H1 (cell line): ENCODE measurements at regions not wholly inside any gene's neighbourhood (a gene's known extent, or its start where the extent isn't known, plus 50 kb on each side); places are given as distances from the start of the nearest gene placed in this dataset.

Experiments used
- CTCF ChIA-PET: fragments of 300-600 bp; sonication (Branson Sonifier 250); formaldehyde crosslinking; loops from one replicate; lab custom pipeline; 2021; ENCODE audit not compliant: partially characterized antibody; lab: Charles Lee
- POLR2A ChIA-PET: fragments of 300-600 bp; sonication (Branson Sonifier 250); formaldehyde crosslinking; loops from one replicate; lab custom pipeline; 2021; ENCODE audit warnings: inconsistent platforms; ENCODE audit not compliant: partially characterized antibody; lab: Charles Lee
- DNase-seq, 2 experiments: peaks; one replicate each; pipeline versions ENCODE4 v3.0.0 to v3.0.0-alpha.2; 2010 to 2022; ENCODE audit warnings: low spot score in 2 of 2, low read depth in 1 of 2, mixed read lengths in 1 of 2
- FAIRE-seq: peaks from 2 replicates; lab custom pipeline; 2011; peaks lifted over from hg19 to GRCh38; lab: Jason Lieb, UNC
- H2AFZ ChIP-seq: 2 replicates; pipeline ENCODE4 v1.8.1; 2012; ENCODE audit warnings: low read length, inconsistent platforms
- H2AK5ac ChIP-seq: 2 replicates; pipeline ENCODE4 v1.6.1; 2013; ENCODE audit warnings: low read depth, low read length
- H2BK120ac ChIP-seq: replicated peaks from 2 replicates; pipeline ENCODE3; 2013; ENCODE audit warnings: low read depth, low read length, inconsistent platforms
- H2BK12ac ChIP-seq: 2 replicates; pipeline ENCODE4 v1.6.1; 2013; ENCODE audit warnings: low read depth, low read length
- H2BK15ac ChIP-seq: 2 replicates; pipeline ENCODE4 v1.6.1; 2013; ENCODE audit warnings: low read length
- H2BK20ac ChIP-seq: 2 replicates; pipeline ENCODE4 v1.6.1; 2013; ENCODE audit warnings: low read length
- H2BK5ac ChIP-seq: 2 replicates; pipeline ENCODE4 v1.6.1; 2013; ENCODE audit warnings: low read depth, low read length
- H3K14ac ChIP-seq: 2 replicates; pipeline ENCODE4 v1.6.1; 2013; ENCODE audit warnings: inconsistent platforms; ENCODE audit not compliant: insufficient read length
- H3K18ac ChIP-seq: 2 replicates; pipeline ENCODE4 v1.6.1; 2013; ENCODE audit warnings: low read length; ENCODE audit errors: extremely low read depth
- H3K23ac ChIP-seq: 2 replicates; pipeline ENCODE4 v1.6.1; 2013; ENCODE audit warnings: inconsistent platforms; ENCODE audit not compliant: insufficient read length
- H3K23me2 ChIP-seq: 2 replicates; pipeline ENCODE4 v1.6.1; 2013; ENCODE audit warnings: low read depth, low read length
- H3K27ac ChIP-seq: 2 replicates; pipeline ENCODE4 v1.6.1; 2011; ENCODE audit warnings: low read depth, low read length, inconsistent platforms
- H3K27me3 ChIP-seq, 4 experiments: replicated peaks in 1 of 4; 1 replicate in 1 of 4; 2 replicates in 3 of 4; pipeline versions ENCODE4 v1.6.1 to v1.8.1; 2011 to 2013; ENCODE audit warnings: low read length in 3 of 4, mild to moderate bottlenecking in 3 of 4, inconsistent platforms in 2 of 4, mixed read lengths in 2 of 4, moderate library complexity in 1 of 4; ENCODE audit not compliant: control insufficient read depth in 3 of 4, insufficient read depth in 3 of 4; ENCODE audit errors: extremely low read depth in 1 of 4
- H3K36me3 ChIP-seq, 4 experiments: 2 replicates each; pipeline versions ENCODE4 v1.6.1 to v1.8.1; 2011 to 2013; ENCODE audit warnings: mild to moderate bottlenecking in 4 of 4, low read length in 3 of 4, moderate library complexity in 2 of 4, control low read depth in 1 of 4, inconsistent platforms in 1 of 4; ENCODE audit not compliant: insufficient read depth in 4 of 4, control insufficient read depth in 2 of 4
- H3K4ac ChIP-seq: replicated peaks from 2 replicates; pipeline ENCODE3; 2013; ENCODE audit warnings: low read length, low read depth, mixed read lengths, inconsistent platforms; ENCODE audit not compliant: insufficient read length
- H3K4me1 ChIP-seq, 4 experiments: replicated peaks in 1 of 4; 1 replicate in 1 of 4; 2 replicates in 3 of 4; pipeline versions ENCODE4 v1.6.1 to v1.8.1; 2011 to 2013; ENCODE audit warnings: low read length in 3 of 4, inconsistent platforms in 2 of 4, mixed read lengths in 1 of 4; ENCODE audit not compliant: insufficient read depth in 4 of 4, control insufficient read depth in 3 of 4
- H3K4me2 ChIP-seq, 2 experiments: 2 replicates each; pipeline versions ENCODE4 v1.6.1 to v1.8.1; 2011 to 2013; ENCODE audit warnings: low read depth in 2 of 2, low read length in 2 of 2, control low read depth in 1 of 2, inconsistent platforms in 1 of 2, mild to moderate bottlenecking in 1 of 2; ENCODE audit not compliant: insufficient read depth in 1 of 2
- H3K4me3 ChIP-seq, 4 experiments: fragments of 200-600, 300-600 bp in 1 of 4; sonication (generic), shearing (Covaris generic), sonication (Bioruptor Twin) in 1 of 4; 2 replicates each; pipeline versions ENCODE4 v1.5.1 to v1.8.1; 2011 to 2016; ENCODE audit warnings: low read length in 4 of 4, low read depth in 3 of 4, control low read depth in 2 of 4, inconsistent platforms in 2 of 4, mild to moderate bottlenecking in 2 of 4, mixed read lengths in 1 of 4, moderate library complexity in 1 of 4; ENCODE audit not compliant: insufficient read depth in 2 of 4; ENCODE audit errors: extremely low read depth in 1 of 4
- H3K56ac ChIP-seq: replicated peaks from 2 replicates; pipeline ENCODE3; 2013; ENCODE audit warnings: low read depth, mild to moderate bottlenecking, mixed read lengths, low read length, inconsistent platforms; ENCODE audit not compliant: insufficient read length
- H3K79me1 ChIP-seq: 2 replicates; pipeline ENCODE4 v1.6.1; 2013; ENCODE audit warnings: low read depth, low read length, control low read depth
- H3K79me2 ChIP-seq, 2 experiments: 2 replicates each; pipeline versions ENCODE4 v1.6.1 to v1.8.1; 2012 to 2013; ENCODE audit warnings: low read length in 2 of 2, mild to moderate bottlenecking in 2 of 2, inconsistent platforms in 1 of 2; ENCODE audit not compliant: insufficient read depth in 2 of 2, control insufficient read depth in 1 of 2
- H3K9ac ChIP-seq, 4 experiments: replicated peaks in 1 of 4; 1 replicate in 1 of 4; 2 replicates in 3 of 4; pipeline versions ENCODE4 v1.6.1 to v1.8.1; 2011 to 2013; ENCODE audit warnings: low read depth in 3 of 4, low read length in 3 of 4, control low read depth in 2 of 4, mild to moderate bottlenecking in 2 of 4, moderate library complexity in 2 of 4, inconsistent platforms in 1 of 4; ENCODE audit errors: extremely low read depth in 1 of 4
- H3K9me3 ChIP-seq, 2 experiments: 2 replicates each; pipeline versions ENCODE4 v1.6.1 to v1.8.1; 2012 to 2013; ENCODE audit warnings: mild to moderate bottlenecking in 2 of 2, moderate library complexity in 2 of 2, control low read depth in 1 of 2, inconsistent platforms in 1 of 2, low read depth in 1 of 2, low read length in 1 of 2, mixed read lengths in 1 of 2; ENCODE audit not compliant: insufficient read depth in 2 of 2
- H4K20me1 ChIP-seq, 2 experiments: replicated peaks in 1 of 2; 2 replicates each; pipeline versions ENCODE3 to v1.8.1; 2011 to 2013; ENCODE audit warnings: inconsistent platforms in 2 of 2, low read length in 2 of 2, mild to moderate bottlenecking in 1 of 2; ENCODE audit not compliant: insufficient read depth in 2 of 2, control insufficient read depth in 1 of 2
- H4K5ac ChIP-seq: 2 replicates; pipeline ENCODE4 v1.6.1; 2013; ENCODE audit warnings: low read length, low read depth, mixed read lengths, inconsistent platforms; ENCODE audit not compliant: insufficient read length
- H4K8ac ChIP-seq: 2 replicates; pipeline ENCODE4 v1.8.0; 2013; ENCODE audit warnings: mild to moderate bottlenecking, moderate library complexity, low read length, inconsistent platforms; ENCODE audit not compliant: insufficient read depth; ENCODE audit errors: extremely low read depth
- H4K91ac ChIP-seq: replicated peaks from 2 replicates; pipeline ENCODE3; 2013; ENCODE audit warnings: low read length, mixed read lengths, inconsistent platforms; ENCODE audit not compliant: insufficient read length
- ATF2 ChIP-seq: IDR thresholded peaks from 2 replicates; pipeline ENCODE4 v1.6.1; 2012; ENCODE audit warnings: low read length, inconsistent platforms
- BACH1 ChIP-seq: IDR thresholded peaks from 2 replicates; pipeline ENCODE4 v1.6.1; 2012; ENCODE audit warnings: low read length, improper control_type of control experiment
- CBX5 ChIP-seq: fragments of 300-800, 300-1000 bp; sonication (generic); IDR thresholded peaks from 2 replicates; pipeline ENCODE4 v1.7.1; 2016; ENCODE audit warnings: antibody characterized with exemption, low read length, low read depth
- CBX8 ChIP-seq: fragments of 300-800, 300-1000 bp; sonication (generic); IDR thresholded peaks from 2 replicates; pipeline ENCODE4 v1.7.1; 2016; ENCODE audit warnings: low read depth, low read length, borderline replicate concordance
- KDM1A ChIP-seq: fragments of 200-600, 300-600 bp; sonication (generic); IDR thresholded peaks from 2 replicates; pipeline ENCODE4 v1.7.1; 2016; ENCODE audit warnings: mild to moderate bottlenecking, low read length, borderline replicate concordance
- KDM4A ChIP-seq: IDR thresholded peaks from one replicate; pipeline ENCODE4 v1.7.1; 2012; ENCODE audit warnings: low read depth, mild to moderate bottlenecking, moderate library complexity, low read length, inconsistent platforms; ENCODE audit not compliant: severe bottlenecking
- RAD21 ChIP-seq, 2 experiments: IDR thresholded peaks in 1 of 2; conservative IDR thresholded peaks in 1 of 2; 2 replicates each; pipeline ENCODE4 v1.6.1; 2011; ENCODE audit warnings: low read depth in 2 of 2, low read length in 2 of 2, improper control_type of control experiment in 1 of 2, inconsistent platforms in 1 of 2, mild to moderate bottlenecking in 1 of 2, moderate library complexity in 1 of 2
- RBBP5 ChIP-seq: IDR thresholded peaks from 2 replicates; pipeline ENCODE4 v1.7.1; 2012; ENCODE audit warnings: low read depth, mild to moderate bottlenecking, inconsistent platforms, low read length, moderate library complexity, borderline replicate concordance
- RFX5 ChIP-seq: IDR thresholded peaks from 2 replicates; pipeline ENCODE4 v1.6.1; 2011; ENCODE audit warnings: low read depth, low read length, improper control_type of control experiment, borderline replicate concordance
- RXRA ChIP-seq: IDR thresholded peaks from 2 replicates; pipeline ENCODE4 v1.6.1; 2011; ENCODE audit warnings: low read depth, mild to moderate bottlenecking, low read length, moderate library complexity; ENCODE audit not compliant: insufficient read depth
- SP1 ChIP-seq: IDR thresholded peaks from 2 replicates; pipeline ENCODE4 v1.6.1; 2011; ENCODE audit warnings: low read depth, low read length
- SP2 ChIP-seq: IDR thresholded peaks from 2 replicates; pipeline ENCODE4 v1.6.1; 2012; ENCODE audit warnings: mild to moderate bottlenecking, low read length, inconsistent platforms
- SRF ChIP-seq: IDR thresholded peaks from 2 replicates; pipeline ENCODE4 v1.6.1; 2011; ENCODE audit warnings: mild to moderate bottlenecking, low read depth, low read length, moderate library complexity
- TAF1 ChIP-seq: IDR thresholded peaks from 2 replicates; pipeline ENCODE4 v1.6.1; 2011; ENCODE audit warnings: mild to moderate bottlenecking, low read depth, low read length
- WGBS, 2 experiments: shearing (Covaris generic) in 1 of 2; methylation state at CpG; one replicate each; pipeline versions ENCODE4 v1.1.6 to v1.1.7; 2013 to 2015; ENCODE audit warnings: low lambda C conversion rate in 2 of 2, mixed read lengths in 2 of 2, inconsistent platforms in 1 of 2, low coverage in 1 of 2, missing lambda C conversion rate in 1 of 2; ENCODE audit not compliant: insufficient replicate concordance in 2 of 2, insufficient coverage in 1 of 2, insufficient read length in 1 of 2; ENCODE audit errors: extremely low coverage in 1 of 2, missing lambda C conversion rate in 1 of 2; 5-methylcytosine and 5-hydroxymethylcytosine counted together

GRCh38 chr4:158071931-158072330 is 100.9 kb downstream of the GASK1B start:
- H4K91ac ChIP-seq = no peak overlapping the region
- H3K14ac ChIP-seq = no peak overlapping the region
- no peak overlapping the region for H3K9ac ChIP-seq
- no peak overlapping the region for H3K23ac ChIP-seq
- H4K5ac ChIP-seq = no peak overlapping the region
- H2BK12ac ChIP-seq = no peak overlapping the region
- no peaks in the 10 kb centered on the region for H3K36me3 ChIP-seq
- ChIA-PET CTCF (interaction anchor here (0.6 kb wide), 1 partner anchor 1087 kb away, joined by 3 read pairs; no protein-coding TSS in a partner anchor), POLR2A (no interaction called here)
- no peak overlapping the region for H3K18ac ChIP-seq
- H2BK20ac ChIP-seq = no peak overlapping the region
- H3K9me3 ChIP-seq = no peaks in the 10 kb centered on the region
- H2BK120ac ChIP-seq = no peak overlapping the region
- FAIRE-seq = no peak
- H2BK5ac ChIP-seq = no peak overlapping the region
- H3K79me1 ChIP-seq = no peaks in the 10 kb centered on the region
- H2AFZ ChIP-seq = no peak overlapping the region
- no peaks in the 10 kb centered on the region for H3K23me2 ChIP-seq
- no peak overlapping the region for H3K4me2 ChIP-seq
- H3K56ac ChIP-seq = no peak overlapping the region
- no peaks in the 10 kb centered on the region for H3K79me2 ChIP-seq
- H3K27ac ChIP-seq = no peak overlapping the region
- no peaks in the 10 kb centered on the region for H3K27me3 ChIP-seq
- no peak for DNase-seq
- H2AK5ac ChIP-seq = no peak overlapping the region
- H3K4ac ChIP-seq = no peak overlapping the region
- H2BK15ac ChIP-seq = no peak overlapping the region
- H4K20me1 ChIP-seq = no peaks in the 10 kb centered on the region
- 87% methylated on average over 4 of the region's 4 CpGs; no CpG with 5 or more reads in 1 of the 2 experiments for WGBS, 2 experiments
- H4K8ac ChIP-seq = no peak overlapping the region
- no peaks in the 10 kb centered on the region for H3K4me1 ChIP-seq
- H3K4me3 ChIP-seq = no peak overlapping the region
- TF ChIP-seq RAD21 (IDR thresholded peaks at IDR 0.05 in 1 of 2, conservative IDR thresholded peaks at IDR 0.05 in 1 of 2; ENCODE audit: low read depth in 2 of 2, low read length in 2 of 2) = no peak
- no peak for TF ChIP-seq BACH1
- no peak for TF ChIP-seq RBBP5
- no peak for TF ChIP-seq CBX8
- no peak for TF ChIP-seq RXRA
- no peak for TF ChIP-seq SP1
- TF ChIP-seq TAF1 = no peak
- TF ChIP-seq KDM1A = no peak
- TF ChIP-seq ATF2 = no peak
- no peak for TF ChIP-seq KDM4A
- TF ChIP-seq SRF = no peak
- no peak for TF ChIP-seq RFX5
- no peak for TF ChIP-seq CBX5
- no peak for TF ChIP-seq SP2
